Transverse colon (tissue), 4 donors: ENCODE measurements at regions not wholly inside any gene's neighbourhood (a gene's known extent, or its start where the extent isn't known, plus 50 kb on each side); places are given as distances from the start of the nearest gene placed in this dataset.

Experiments
- DNase-seq: peaks from one replicate; pipeline ENCODE4 v3.0.0-alpha.2; 2019
- H3K27ac ChIP-seq, 4 donors: fragments of 200-600 bp; sonication (generic); 2 replicates each; pipeline ENCODE4 v1.5.1; 2016 to 2018; ENCODE audit warnings: inconsistent platforms in 4 of 4
- H3K27me3 ChIP-seq: fragments of 200-600 bp; sonication (generic); 2 replicates; pipeline ENCODE4 v1.5.1; 2017; ENCODE audit warnings: inconsistent platforms
- H3K36me3 ChIP-seq, 4 donors: fragments of 200-600 bp; sonication (generic); 2 replicates each; pipeline ENCODE4 v1.5.1; 2017 to 2019; ENCODE audit warnings: inconsistent platforms in 4 of 4
- H3K4me1 ChIP-seq, 4 donors: fragments of 200-600 bp; sonication (generic); 2 replicates each; pipeline ENCODE4 v1.5.1; 2017 to 2020; ENCODE audit warnings: inconsistent platforms in 4 of 4
- H3K4me3 ChIP-seq, 4 donors: fragments of 200-600 bp; sonication (generic); 1 replicate in 1 of 4; 2 replicates in 3 of 4; pipeline versions ENCODE4 v1.5.1 to v1.6.1; 2017 to 2019; ENCODE audit warnings: inconsistent platforms in 4 of 4
- H3K9me3 ChIP-seq, 2 donors: fragments of 200-600 bp; sonication (generic); 2 replicates each; pipeline ENCODE4 v1.5.1; 2017 to 2019; ENCODE audit warnings: inconsistent platforms in 2 of 2
- CTCF ChIP-seq, 5 experiments: fragments of 200-600 bp in 3 of 5; fragments of 450-650 bp in 2 of 5; sonication (generic) in 3 of 5; IDR thresholded peaks; 1 replicate in 2 of 5; 2 replicates in 3 of 5; pipeline ENCODE4 v1.5.1; 2016 to 2017; ENCODE audit warnings: antibody characterized with exemption in 5 of 5, inconsistent platforms in 3 of 5, mild to moderate bottlenecking in 2 of 5, moderate library complexity in 1 of 5
- EP300 ChIP-seq: sonication (generic); formaldehyde crosslinking; IDR thresholded peaks from one replicate; pipeline ENCODE4 v1.6.1; 2017; ENCODE audit warnings: antibody characterized with exemption, low read depth
- POLR2A ChIP-seq: fragments of 450-650 bp; IDR thresholded peaks from one replicate; pipeline ENCODE4 v1.6.1; 2016; ENCODE audit warnings: antibody characterized with exemption, mild to moderate bottlenecking, moderate library complexity
- POLR2AphosphoS5 ChIP-seq, 3 donors: sonication (generic); formaldehyde crosslinking; IDR thresholded peaks; one replicate each; pipeline ENCODE4 v1.6.1; 2016; ENCODE audit warnings: antibody characterized with exemption in 3 of 3
- WGBS, 2 donors: methylation state at CpG; one replicate each; pipeline ENCODE4 v1.1.5; 2018; ENCODE audit warnings: low coverage in 1 of 2; 5-methylcytosine and 5-hydroxymethylcytosine counted together
- in situ Hi-C, 4 donors: fragments of 200-750 bp; cut with MboI; loops; one replicate each; pipeline versions ENCODE4 v1.15.0 to v1.15.1; 2017; ENCODE audit warnings: low sequenced_read_pairs in 3 of 4, low pct_ligation_motif_present in 1 of 4, low pct_unique_long_range_greater_than_20kb in 1 of 4
- intact Hi-C: fragments of 100-400 bp; cut with DNase I; formaldehyde crosslinking; loops from one replicate; pipeline ENCODE4 v1.15.1; 2023; ENCODE audit warnings: low total_unique reads

GRCh38 chr1:37137601-37138000, 103.3 kb upstream of the GRIK3 start:
- DNase-seq: no peak
- in situ Hi-C loops: no loop called here
- intact Hi-C loops: no loop called here
- Histone ChIP-seq H3K9me3 (no peaks in the 10 kb centered on the region), H3K4me1 (no peaks in the 10 kb centered on the region), H3K36me3 (no peaks in the 10 kb centered on the region), H3K4me3 (no peak overlapping the region), H3K27ac (no peak overlapping the region), H3K27me3 (no peaks in the 10 kb centered on the region)
- WGBS, 2 donors: 80% methylated on average over 4 of the region's 4 CpGs; no CpG with 5 or more reads in 1 of the 2 donors
- TF ChIP-seq EP300 (no peak), POLR2A (no peak), POLR2AphosphoS5 (IDR thresholded peaks at IDR 0.05) (no peak), CTCF (IDR thresholded peaks at IDR 0.05) (no peak)

GRCh38 chr1:37143800-37144199, 109.5 kb upstream of the GRIK3 start:
- H3K36me3 ChIP-seq: no peaks in the 10 kb centered on the region
- H3K4me3 ChIP-seq: no peak overlapping the region
- 47 to 64% methylated on average over 3 to 5 of the region's 5 CpGs for WGBS, 2 donors
- H3K27me3 ChIP-seq: no peaks in the 10 kb centered on the region
- intact Hi-C loops (no loop called here), in situ Hi-C loops (loop anchor here in 1 of 4 donors (10.0 kb wide), 1 partner anchor 61 kb away; no protein-coding TSS in a partner anchor)
- H3K27ac ChIP-seq: no peak overlapping the region
- TF ChIP-seq POLR2A (no peak), EP300 (no peak), POLR2AphosphoS5 (IDR thresholded peaks at IDR 0.05) (no peak)
- H3K4me1 ChIP-seq: no peaks in the 10 kb centered on the region
- H3K9me3 ChIP-seq: no peaks in the 10 kb centered on the region
- no peak for DNase-seq

GRCh38 chr1:37146071-37146470, 111.8 kb upstream of the GRIK3 start:
- no peak overlapping the region for H3K4me3 ChIP-seq
- 33% methylated on average over 3 of the region's 3 CpGs; no CpG with 5 or more reads in 1 of the 2 donors for WGBS, 2 donors
- H3K36me3 ChIP-seq: no peaks in the 10 kb centered on the region
- no peaks in the 10 kb centered on the region for H3K27me3 ChIP-seq
- DNase-seq: no peak
- no peaks in the 10 kb centered on the region for H3K4me1 ChIP-seq
- in situ Hi-C loops (loop anchor here in 1 of 4 donors (10.0 kb wide), 1 partner anchor 59 kb away; no protein-coding TSS in a partner anchor), intact Hi-C loops (no loop called here)
- no peaks in the 10 kb centered on the region for H3K9me3 ChIP-seq
- TF ChIP-seq POLR2A (no peak), POLR2AphosphoS5 (IDR thresholded peaks at IDR 0.05) (no peak), CTCF (IDR thresholded peaks at IDR 0.05) (no peak), EP300 (no peak)
- H3K27ac ChIP-seq: no peak overlapping the region

GRCh38 chr1:37147392-37147831, 113.1 kb upstream of the GRIK3 start:
- 59 to 75% methylated on average over 1 to 2 of the region's 2 CpGs for WGBS, 2 donors
- Histone ChIP-seq H3K9me3 (no peaks in the 10 kb centered on the region), H3K27me3 (no peaks in the 10 kb centered on the region), H3K27ac (no peak overlapping the region), H3K4me1 (no peaks in the 10 kb centered on the region), H3K36me3 (no peaks in the 10 kb centered on the region), H3K4me3 (no peak overlapping the region)
- in situ Hi-C loops (loop anchor here in 1 of 4 donors (10.0 kb wide), 1 partner anchor 57 kb away; no protein-coding TSS in a partner anchor), intact Hi-C loops (no loop called here)
- TF ChIP-seq POLR2AphosphoS5 (IDR thresholded peaks at IDR 0.05): no peak
- no peak for TF ChIP-seq CTCF (IDR thresholded peaks at IDR 0.05)
- TF ChIP-seq EP300: no peak
- no peak for TF ChIP-seq POLR2A
- no peak for DNase-seq

GRCh38 chr1:37147906-37148305, 113.6 kb upstream of the GRIK3 start:
- Histone ChIP-seq H3K36me3 (no peaks in the 10 kb centered on the region), H3K27me3 (no peaks in the 10 kb centered on the region), H3K27ac (no peak overlapping the region), H3K4me1 (no peaks in the 10 kb centered on the region), H3K9me3 (no peaks in the 10 kb centered on the region), H3K4me3 (no peak overlapping the region)
- WGBS, 2 donors: 40% methylated on average over 2 of the region's 2 CpGs; no CpG with 5 or more reads in 1 of the 2 donors
- DNase-seq: no peak
- no peak for TF ChIP-seq POLR2AphosphoS5 (IDR thresholded peaks at IDR 0.05)
- TF ChIP-seq EP300: no peak
- TF ChIP-seq POLR2A: no peak
- no peak for TF ChIP-seq CTCF (IDR thresholded peaks at IDR 0.05)
- intact Hi-C loops (no loop called here), in situ Hi-C loops (loop anchor here in 1 of 4 donors (10.0 kb wide), 1 partner anchor 57 kb away; no protein-coding TSS in a partner anchor)
